Testis (tissue), 2 donors: ENCODE measurements at regions not wholly inside any gene's neighbourhood (a gene's known extent, or its start where the extent isn't known, plus 50 kb on each side); places are given as distances from the start of the nearest gene placed in this dataset.

ENCODE experiments used
- CTCF ChIP-seq, 3 experiments: fragments of 450-650 bp in 2 of 3; fragments of 200-600 bp in 1 of 3; sonication (generic) in 1 of 3; IDR thresholded peaks; one replicate each; pipeline ENCODE4 v1.5.1; 2016 to 2019; ENCODE audit warnings: antibody characterized with exemption in 3 of 3, mild to moderate bottlenecking in 2 of 3, moderate library complexity in 1 of 3
- POLR2A ChIP-seq: fragments of 450-650 bp; IDR thresholded peaks from one replicate; pipeline ENCODE4 v1.6.1; 2017; ENCODE audit warnings: antibody characterized with exemption, mild to moderate bottlenecking, moderate library complexity

GRCh38 chr11:95307286-95307685 is 76.3 kb upstream of the SESN3 start:
- TF ChIP-seq CTCF (IDR thresholded peaks at IDR 0.05) (no peak), POLR2A (no peak)
